ACC112 (cell line): ENCODE measurements at regions not wholly inside any gene's neighbourhood (a gene's known extent, or its start where the extent isn't known, plus 50 kb on each side); places are given as distances from the start of the nearest gene placed in this dataset.

Experiments
- H2AFZ ChIP-seq: fragments of 200-600 bp; sonication (generic); one replicate; pipeline ENCODE4 v1.6.0; 2017; ENCODE audit warnings: antibody characterized with exemption, low read length; ENCODE audit not compliant: unreplicated experiment
- H3K27ac ChIP-seq: fragments of 200-600 bp; sonication (generic); 2 replicates; pipeline ENCODE4 v1.5.1; 2014; ENCODE audit warnings: low read depth, mild to moderate bottlenecking, antibody characterized with exemption, low read length, moderate library complexity
- H3K27me3 ChIP-seq: fragments of 200-600 bp; sonication (generic); 2 replicates; pipeline ENCODE4 v1.6.1; 2014; ENCODE audit warnings: mild to moderate bottlenecking, antibody characterized with exemption, low read length, moderate library complexity, mixed read lengths; ENCODE audit not compliant: insufficient read depth
- H3K36me3 ChIP-seq: fragments of 200-600 bp; sonication (generic); 2 replicates; pipeline ENCODE4 v1.6.1; 2016; ENCODE audit warnings: mild to moderate bottlenecking, antibody characterized with exemption, low read length, moderate library complexity, mixed read lengths; ENCODE audit not compliant: insufficient read depth
- H3K4me1 ChIP-seq: fragments of 200-600 bp; sonication (generic); one replicate; pipeline ENCODE4 v1.6.1; 2016; ENCODE audit warnings: low read length, mixed read lengths; ENCODE audit not compliant: insufficient read depth, unreplicated experiment, control insufficient read depth
- H3K4me3 ChIP-seq: fragments of 200-600 bp; sonication (generic); 2 replicates; pipeline ENCODE4 v1.5.1; 2014; ENCODE audit warnings: mild to moderate bottlenecking, low read depth, low read length
- H3K79me2 ChIP-seq: fragments of 200-600 bp; sonication (generic); one replicate; pipeline ENCODE4 v1.6.0; 2016; ENCODE audit warnings: low read length; ENCODE audit not compliant: control insufficient read depth, unreplicated experiment, insufficient read depth

- H3K4me3 ChIP-seq: no peak overlapping the region
- no peaks in the 10 kb centered on the region for H3K79me2 ChIP-seq
- H2AFZ ChIP-seq: no peak overlapping the region
- H3K4me1 ChIP-seq: no peaks in the 10 kb centered on the region
- H3K27me3 ChIP-seq: no peaks in the 10 kb centered on the region
- no peaks in the 10 kb centered on the region for H3K36me3 ChIP-seq
- H3K27ac ChIP-seq: no peak overlapping the region
Measured at GRCh38 chr16:80389338-80389737, 151.5 kb upstream of the DYNLRB2 start.

GRCh38 chr16:80387318-80387921 is 153.4 kb upstream of the DYNLRB2 start:
- no peak overlapping the region for H3K27ac ChIP-seq
- no peaks in the 10 kb centered on the region for H3K36me3 ChIP-seq
- peaks cover under 1% of the 10 kb centered on the region; the same call in 1 of the 2 replicates for H3K27me3 ChIP-seq
- H3K4me1 ChIP-seq: no peaks in the 10 kb centered on the region
- H2AFZ ChIP-seq: no peak overlapping the region
- no peaks in the 10 kb centered on the region for H3K79me2 ChIP-seq
- H3K4me3 ChIP-seq: no peak overlapping the region

- Histone ChIP-seq H3K79me2 (no peaks in the 10 kb centered on the region), H3K27ac (no peak overlapping the region), H2AFZ (no peak overlapping the region), H3K4me1 (no peaks in the 10 kb centered on the region), H3K36me3 (no peaks in the 10 kb centered on the region), H3K4me3 (no peak overlapping the region), H3K27me3 (peaks cover 8% of the 10 kb centered on the region; the same call in 1 of the 2 replicates)
Measured at GRCh38 chr16:80384862-80385261, 155.9 kb upstream of the DYNLRB2 start.

- H3K4me3 ChIP-seq: no peak overlapping the region
- no peak overlapping the region for H3K27ac ChIP-seq
- no peak overlapping the region for H2AFZ ChIP-seq
- no peaks in the 10 kb centered on the region for H3K4me1 ChIP-seq
- no peaks in the 10 kb centered on the region for H3K79me2 ChIP-seq
- H3K36me3 ChIP-seq: no peaks in the 10 kb centered on the region
- H3K27me3 ChIP-seq: peaks cover 8% of the 10 kb centered on the region; the same call in 1 of the 2 replicates
Measured at GRCh38 chr16:80380514-80380913, 160.3 kb upstream of the DYNLRB2 start.

GRCh38 chr16:80377096-80377956 is 163.5 kb upstream of the DYNLRB2 start:
- no peak overlapping the region for H3K27ac ChIP-seq
- no peaks in the 10 kb centered on the region for H3K79me2 ChIP-seq
- H3K27me3 ChIP-seq: peaks cover 7% of the 10 kb centered on the region; the same call in 1 of the 2 replicates
- no peaks in the 10 kb centered on the region for H3K4me1 ChIP-seq
- H2AFZ ChIP-seq: no peak overlapping the region
- H3K36me3 ChIP-seq: no peaks in the 10 kb centered on the region
- no peak overlapping the region for H3K4me3 ChIP-seq

- Histone ChIP-seq H3K4me3 (no peak overlapping the region), H3K27me3 (no peaks in the 10 kb centered on the region; the same call in 1 of the 2 replicates), H3K79me2 (no peaks in the 10 kb centered on the region), H3K36me3 (no peaks in the 10 kb centered on the region), H3K27ac (no peak overlapping the region), H2AFZ (no peak overlapping the region), H3K4me1 (no peaks in the 10 kb centered on the region)
Measured at GRCh38 chr16:80375973-80376372, 164.8 kb upstream of the DYNLRB2 start.

GRCh38 chr16:80375513-80375912 is 165.3 kb upstream of the DYNLRB2 start:
- Histone ChIP-seq H3K27ac (no peak overlapping the region), H3K36me3 (no peaks in the 10 kb centered on the region), H3K4me3 (no peak overlapping the region), H3K27me3 (no peaks in the 10 kb centered on the region; the same call in 1 of the 2 replicates), H3K79me2 (no peaks in the 10 kb centered on the region), H2AFZ (no peak overlapping the region), H3K4me1 (no peaks in the 10 kb centered on the region)

- H3K27me3 ChIP-seq: no peaks in the 10 kb centered on the region
- H3K4me1 ChIP-seq: no peaks in the 10 kb centered on the region
- H2AFZ ChIP-seq: no peak overlapping the region
- no peaks in the 10 kb centered on the region for H3K79me2 ChIP-seq
- no peaks in the 10 kb centered on the region for H3K36me3 ChIP-seq
- H3K27ac ChIP-seq: no peak overlapping the region
- no peak overlapping the region for H3K4me3 ChIP-seq
Measured at GRCh38 chr16:80372341-80372740, 168.5 kb upstream of the DYNLRB2 start.

- Histone ChIP-seq H3K4me3 (no peak overlapping the region), H3K27me3 (no peaks in the 10 kb centered on the region), H2AFZ (no peak overlapping the region), H3K36me3 (no peaks in the 10 kb centered on the region), H3K4me1 (no peaks in the 10 kb centered on the region), H3K27ac (no peak overlapping the region), H3K79me2 (no peaks in the 10 kb centered on the region)
Measured at GRCh38 chr16:80369138-80369958, 171.4 kb upstream of the DYNLRB2 start.

- Histone ChIP-seq H3K36me3 (no peaks in the 10 kb centered on the region), H3K79me2 (no peaks in the 10 kb centered on the region), H2AFZ (no peak overlapping the region), H3K27me3 (0 out of 2 replicates have a peak, but pooled peaks cover 5% of the 10 kb centered on the region), H3K4me1 (no peaks in the 10 kb centered on the region), H3K27ac (no peak overlapping the region), H3K4me3 (no peak overlapping the region)
Measured at GRCh38 chr16:80367037-80367658, 173.6 kb upstream of the DYNLRB2 start.
